GM12875 (cell line): ENCODE measurements at regions not wholly inside any gene's neighbourhood (a gene's known extent, or its start where the extent isn't known, plus 50 kb on each side); places are given as distances from the start of the nearest gene placed in this dataset.

Source experiments
- H3K4me3 ChIP-seq: one replicate; pipeline ENCODE4 v1.5.1; 2011; ENCODE audit warnings: low read depth, low read length, control low read depth
- TF ChIP-seq, protein P1 (sequence below): IDR thresholded peaks from 2 replicates; pipeline ENCODE4 v1.5.1; 2011; ENCODE audit warnings: low read depth, mild to moderate bottlenecking, control low read depth, inconsistent platforms, low read length, moderate library complexity, borderline replicate concordance; ENCODE audit not compliant: insufficient read depth

DNA sequence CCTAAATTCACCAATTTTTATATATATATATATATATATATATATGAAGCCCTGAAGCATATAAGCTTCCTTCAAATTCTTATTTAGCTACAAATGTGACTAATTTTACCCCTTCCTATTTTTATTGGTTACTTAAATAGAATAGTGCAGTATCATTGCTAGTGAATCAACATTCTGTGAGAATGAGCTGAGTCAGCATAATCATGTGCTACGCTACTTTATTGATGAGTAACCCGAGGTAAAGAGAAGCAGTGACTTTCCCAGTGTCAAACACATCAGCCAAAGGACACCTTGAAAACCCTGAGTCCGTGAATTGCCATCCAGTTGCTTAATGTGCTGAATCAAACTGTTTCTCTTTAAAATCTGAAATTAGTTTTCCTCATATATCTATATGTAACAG lies 546.2 kb downstream of the DMRTA1 start:
- TF ChIP-seq, protein P1, sequence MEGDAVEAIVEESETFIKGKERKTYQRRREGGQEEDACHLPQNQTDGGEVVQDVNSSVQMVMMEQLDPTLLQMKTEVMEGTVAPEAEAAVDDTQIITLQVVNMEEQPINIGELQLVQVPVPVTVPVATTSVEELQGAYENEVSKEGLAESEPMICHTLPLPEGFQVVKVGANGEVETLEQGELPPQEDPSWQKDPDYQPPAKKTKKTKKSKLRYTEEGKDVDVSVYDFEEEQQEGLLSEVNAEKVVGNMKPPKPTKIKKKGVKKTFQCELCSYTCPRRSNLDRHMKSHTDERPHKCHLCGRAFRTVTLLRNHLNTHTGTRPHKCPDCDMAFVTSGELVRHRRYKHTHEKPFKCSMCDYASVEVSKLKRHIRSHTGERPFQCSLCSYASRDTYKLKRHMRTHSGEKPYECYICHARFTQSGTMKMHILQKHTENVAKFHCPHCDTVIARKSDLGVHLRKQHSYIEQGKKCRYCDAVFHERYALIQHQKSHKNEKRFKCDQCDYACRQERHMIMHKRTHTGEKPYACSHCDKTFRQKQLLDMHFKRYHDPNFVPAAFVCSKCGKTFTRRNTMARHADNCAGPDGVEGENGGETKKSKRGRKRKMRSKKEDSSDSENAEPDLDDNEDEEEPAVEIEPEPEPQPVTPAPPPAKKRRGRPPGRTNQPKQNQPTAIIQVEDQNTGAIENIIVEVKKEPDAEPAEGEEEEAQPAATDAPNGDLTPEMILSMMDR, result no peak
- H3K4me3 ChIP-seq, result no peak overlapping the region

DNA sequence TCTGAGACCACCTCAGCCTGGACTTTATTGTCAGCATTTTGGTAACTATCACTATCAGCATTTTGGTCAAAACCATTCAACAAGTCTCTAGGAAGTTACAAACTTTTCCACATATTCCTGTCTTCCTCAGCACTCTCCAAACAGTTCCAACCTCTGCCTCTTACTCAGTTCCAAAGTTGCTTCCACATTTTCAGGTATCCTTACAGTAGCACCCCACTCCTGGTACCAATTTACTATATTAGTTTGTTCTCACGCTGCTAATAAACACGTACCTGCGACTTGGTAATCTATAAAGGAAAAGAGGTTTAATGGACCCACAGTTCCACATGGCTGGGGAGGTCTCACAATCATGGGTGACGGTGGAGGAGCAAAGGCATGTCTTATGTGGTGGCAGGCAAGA lies 551.3 kb downstream of the DMRTA1 start:
- TF ChIP-seq, protein P1, result no peak
- H3K4me3 ChIP-seq, result no peak overlapping the region

DNA sequence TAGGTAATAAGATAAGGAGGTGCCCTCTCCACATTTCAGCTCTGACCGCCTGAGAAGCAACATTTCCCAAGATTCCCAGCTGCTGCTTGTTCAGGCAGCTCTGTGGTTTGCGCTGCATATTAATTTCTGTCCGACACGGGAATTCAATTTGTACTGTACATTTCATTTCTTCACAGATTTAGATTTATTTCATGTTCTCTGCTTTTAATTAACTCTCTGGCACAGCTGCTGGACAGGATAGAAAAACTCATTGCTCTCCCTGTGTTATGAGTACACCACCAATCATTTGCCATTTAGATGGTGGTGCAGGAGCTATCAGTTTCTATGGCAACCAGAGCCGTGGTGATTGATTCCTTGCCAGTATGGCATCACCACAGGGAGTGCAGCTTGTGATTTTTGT lies 558.5 kb downstream of the DMRTA1 start:
- H3K4me3 ChIP-seq, result no peak overlapping the region
- TF ChIP-seq, protein P1, result no peak

DNA sequence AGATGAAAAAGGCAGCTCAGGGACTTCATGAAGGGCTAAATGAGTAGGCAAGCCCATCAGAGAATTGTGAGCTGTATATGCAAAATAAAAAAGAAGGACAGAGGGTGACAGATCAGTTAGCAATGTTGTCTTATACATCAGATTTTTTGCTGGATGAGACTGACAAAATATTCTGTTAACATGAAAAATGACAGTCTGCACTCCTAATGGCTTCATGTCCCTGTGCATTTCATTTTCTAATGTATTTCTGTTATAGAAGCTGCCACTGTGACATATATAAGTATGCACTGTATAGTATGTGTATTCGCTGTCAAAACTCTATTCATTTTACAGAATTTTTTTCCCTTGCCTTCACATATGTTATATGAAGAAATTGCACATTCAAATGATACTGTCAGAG lies 559.5 kb downstream of the DMRTA1 start:
- H3K4me3 ChIP-seq, result no peak overlapping the region
- TF ChIP-seq, protein P1, result no peak

DNA sequence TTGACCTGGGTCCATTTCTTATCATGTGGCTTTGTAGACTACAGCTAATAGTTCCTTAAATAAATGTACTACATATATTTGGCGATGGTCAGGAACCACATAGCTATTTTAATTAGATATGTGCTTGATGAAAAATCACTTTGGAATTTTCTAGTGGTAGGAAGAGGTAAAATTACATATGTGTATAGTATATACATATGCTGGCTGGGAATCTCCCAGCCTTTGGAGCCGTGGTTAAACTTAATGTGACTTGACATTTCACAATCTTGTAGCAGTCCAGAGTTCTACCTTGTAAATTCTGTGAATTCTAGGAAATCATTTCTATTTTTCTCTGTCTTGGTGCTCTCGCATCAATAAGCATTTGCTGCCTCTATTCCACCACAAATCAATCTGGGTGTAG lies 565.0 kb downstream of the DMRTA1 start:
- TF ChIP-seq, protein P1, result no peak

DNA sequence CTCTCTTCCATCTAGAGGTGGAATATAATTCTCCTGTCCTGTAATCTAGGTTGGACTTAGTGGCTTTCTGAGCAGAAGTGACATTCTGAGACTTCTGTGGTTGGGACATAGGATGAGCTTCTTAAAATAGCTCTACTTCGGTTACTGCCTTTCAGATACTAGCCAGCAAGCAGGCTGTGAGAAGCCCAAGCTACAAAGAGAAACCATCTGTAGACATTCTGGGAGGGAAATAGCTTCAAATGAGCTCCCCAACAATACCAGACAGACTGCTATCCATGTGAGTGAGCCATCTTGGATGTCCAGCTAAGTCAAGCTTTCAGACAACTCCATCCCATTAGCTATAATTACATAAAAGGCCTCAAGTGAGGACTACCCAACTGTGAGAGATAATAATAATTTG lies 568.9 kb downstream of the DMRTA1 start:
- H3K4me3 ChIP-seq, result no peak overlapping the region
- TF ChIP-seq, protein P1, result no peak

More for the DNA sequence above, 565.0 kb downstream of the DMRTA1 start:
- H3K4me3 ChIP-seq, result no peak overlapping the region

DNA sequence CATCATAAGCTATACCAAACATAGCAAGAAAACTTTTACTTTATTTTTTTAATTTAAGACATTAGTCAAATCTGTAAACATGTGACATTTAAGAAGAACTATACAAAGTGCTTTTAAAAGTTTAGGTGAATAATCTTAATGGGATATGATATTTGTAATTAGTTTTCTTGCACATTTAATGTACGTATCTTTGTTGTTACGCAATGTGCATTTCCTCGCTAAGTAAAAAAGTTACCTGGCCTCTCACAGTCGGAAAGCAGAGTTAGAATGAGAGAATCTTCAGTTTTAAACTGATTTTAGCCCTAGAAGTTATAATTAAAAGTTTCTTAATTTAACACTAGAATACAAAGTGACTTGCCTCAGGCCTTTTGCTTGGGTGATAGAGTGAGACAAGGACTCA lies 589.8 kb downstream of the DMRTA1 start:
- TF ChIP-seq, protein P1, result no peak
- H3K4me3 ChIP-seq, result no peak overlapping the region
